ENCODE measurements at regions not wholly inside any gene's neighbourhood (a gene's known extent, or its start where the extent isn't known, plus 50 kb on each side); places are given as distances from the start of the nearest gene placed in this dataset.

DNA sequence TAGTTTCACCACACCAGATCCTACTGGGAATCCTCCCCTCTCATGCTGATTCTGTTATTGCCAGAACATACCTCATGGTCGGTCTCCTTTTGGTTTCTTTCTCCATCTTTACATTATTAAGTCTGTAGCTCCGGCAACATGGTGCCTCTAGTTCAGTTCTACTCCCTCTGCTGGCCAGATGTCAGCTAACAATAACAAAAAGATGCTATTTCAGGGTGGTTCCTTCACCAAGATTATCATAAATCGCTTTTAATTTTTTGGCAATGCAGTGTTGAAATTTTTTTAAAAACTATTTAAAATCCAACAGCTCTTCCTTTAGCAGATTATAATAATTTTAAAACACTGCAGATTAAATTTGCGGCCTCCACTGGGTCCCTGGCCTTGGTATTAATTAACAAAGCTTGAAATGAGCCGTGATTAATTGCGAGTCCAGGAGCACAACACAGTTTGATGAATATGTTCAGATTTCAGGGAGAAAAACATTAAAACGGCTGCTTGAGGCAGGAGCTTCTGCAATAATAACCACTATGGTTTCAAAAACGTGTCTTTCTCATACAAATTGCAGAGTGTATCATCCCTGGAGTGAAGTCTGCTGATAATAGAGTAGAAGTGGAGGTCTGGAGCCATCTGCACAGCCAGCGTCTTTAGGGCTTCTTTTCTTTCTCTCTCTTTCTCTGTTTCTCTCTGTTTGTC is 492.9 kb upstream of the KIRREL3 start:
- FAIRE-seq (no peak), ATAC-seq (peak; percentile 52), DNase-seq (ENCODE audit: low read depth, low spot score) (no peak)
- ChIA-PET SMC1A (ENCODE audit: uncharacterized antibody, unreplicated experiment) (interaction anchor here (0.7 to 1.7 kb wide), 7 partner anchors 17 to 1052 kb away, joined by 3 to 5 read pairs (median 4); no protein-coding TSS in a partner anchor), CTCF (interaction anchor here (0.7 to 1.6 kb wide), 6 partner anchors 9 to 38 kb away, joined by 3 to 6 read pairs (median 3); no protein-coding TSS in a partner anchor), POLR2A (no interaction called here), RAD21 (ENCODE audit: unreplicated experiment) (no interaction called here)
- H3K9me3 ChIP-seq (replicated peaks; ENCODE audit: control insufficient read depth, insufficient read depth, low read length) = no peaks in the 10 kb centered on the region
- no peaks in the 10 kb centered on the region for H4K20me1 ChIP-seq (ENCODE audit: control insufficient read depth, insufficient read depth)
- in situ Hi-C loops (cut with MboI) = loop anchor here (10.0 kb wide), 1 partner anchor 1049 kb away; no protein-coding TSS in a partner anchor
- H3K27ac ChIP-seq (ENCODE audit: control insufficient read depth, insufficient read depth) = no peak overlapping the region
- H3K79me2 ChIP-seq (ENCODE audit: control insufficient read depth, insufficient read depth, low read length) = no peaks in the 10 kb centered on the region
- no peak overlapping the region for H3K4me3 ChIP-seq
- intact Hi-C loops (cut with micrococcal nuclease; ENCODE audit: unreplicated experiment) = loop anchor here (2.0 kb wide), 1 partner anchor 1053 kb away; no protein-coding TSS in a partner anchor
- BruUV-seq (replicated peaks) = no TSS peak
- 19% methylated on average over 9 of the region's 9 CpGs for WGBS (ENCODE audit: insufficient coverage, insufficient replicate concordance, low lambda C conversion rate, missing lambda C conversion rate)
- no peaks in the 10 kb centered on the region for H3K4me1 ChIP-seq (ENCODE audit: control insufficient read depth, insufficient read depth, low read length)
- H3K36me3 ChIP-seq (ENCODE audit: control insufficient read depth in 2 of 2, insufficient read depth in 2 of 2, low read length in 1 of 2) = no peaks in the 10 kb centered on the region
- TF ChIP-seq RFX5 (IDR thresholded peaks at IDR 0.05; ENCODE audit: low read depth, low read length) (no peak), SUPT20H (IDR thresholded peaks at IDR 0.05; ENCODE audit: borderline replicate concordance, control insufficient read depth, low read depth, low read length) (no peak), MEF2B (IDR thresholded peaks at IDR 0.05; ENCODE audit: partially characterized antibody, poor library complexity, severe bottlenecking) (no peak), RAD21 (IDR thresholded peaks at IDR 0.05; ENCODE audit: insufficient read depth, low read depth, low read length) (peak; percentile 34), SMC3 (IDR thresholded peaks at IDR 0.05; ENCODE audit: borderline replicate concordance, low read length) (peak; percentile 43; the same call in 1 of the 2 replicates), EP300 (IDR thresholded peaks at IDR 0.05; ENCODE audit: borderline replicate concordance in 1 of 2, control insufficient read depth in 1 of 2, low read depth in 2 of 2, low read length in 2 of 2) (no peak), NRF1 (conservative IDR thresholded peaks at IDR 0.05; ENCODE audit: low read depth, low read length) (no peak), PAX8 (IDR thresholded peaks at IDR 0.05) (no peak), NFXL1 (IDR thresholded peaks at IDR 0.05; ENCODE audit: borderline replicate concordance) (no peak), GABPA (IDR thresholded peaks at IDR 0.05; ENCODE audit: low read depth) (no peak), YY1 (IDR thresholded peaks at IDR 0.05; ENCODE audit: low read depth, low read length) (no peak)
- TF ChIP-seq, protein P1, sequence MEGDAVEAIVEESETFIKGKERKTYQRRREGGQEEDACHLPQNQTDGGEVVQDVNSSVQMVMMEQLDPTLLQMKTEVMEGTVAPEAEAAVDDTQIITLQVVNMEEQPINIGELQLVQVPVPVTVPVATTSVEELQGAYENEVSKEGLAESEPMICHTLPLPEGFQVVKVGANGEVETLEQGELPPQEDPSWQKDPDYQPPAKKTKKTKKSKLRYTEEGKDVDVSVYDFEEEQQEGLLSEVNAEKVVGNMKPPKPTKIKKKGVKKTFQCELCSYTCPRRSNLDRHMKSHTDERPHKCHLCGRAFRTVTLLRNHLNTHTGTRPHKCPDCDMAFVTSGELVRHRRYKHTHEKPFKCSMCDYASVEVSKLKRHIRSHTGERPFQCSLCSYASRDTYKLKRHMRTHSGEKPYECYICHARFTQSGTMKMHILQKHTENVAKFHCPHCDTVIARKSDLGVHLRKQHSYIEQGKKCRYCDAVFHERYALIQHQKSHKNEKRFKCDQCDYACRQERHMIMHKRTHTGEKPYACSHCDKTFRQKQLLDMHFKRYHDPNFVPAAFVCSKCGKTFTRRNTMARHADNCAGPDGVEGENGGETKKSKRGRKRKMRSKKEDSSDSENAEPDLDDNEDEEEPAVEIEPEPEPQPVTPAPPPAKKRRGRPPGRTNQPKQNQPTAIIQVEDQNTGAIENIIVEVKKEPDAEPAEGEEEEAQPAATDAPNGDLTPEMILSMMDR (IDR thresholded peaks at IDR 0.05 in 2 of 3, conservative IDR thresholded peaks at IDR 0.05 in 1 of 3; ENCODE audit: control insufficient read depth in 2 of 3, extremely low read depth in 1 of 3, insufficient read depth in 1 of 3, low read depth in 3 of 3, low read length in 3 of 3) = peak; percentile 32 to 48 (median 37); a peak in 5 of 6 replicates
- no peak overlapping the region for H2AFZ ChIP-seq (ENCODE audit: control insufficient read depth, low read depth, low read length)
- no peak overlapping the region for H3K9ac ChIP-seq (ENCODE audit: control insufficient read depth, insufficient read depth, low read length)
- no peak overlapping the region for H3K4me2 ChIP-seq (ENCODE audit: control insufficient read depth, insufficient read depth)
- H3K27me3 ChIP-seq (replicated peaks in 1 of 2; ENCODE audit: control insufficient read depth in 2 of 2, insufficient read depth in 2 of 2, low read length in 1 of 2) = no peaks in the 10 kb centered on the region

Measured in GM12878 (cell line).